ENCODE measurements at regions not wholly inside any gene's neighbourhood (a gene's known extent, or its start where the extent isn't known, plus 50 kb on each side); places are given as distances from the start of the nearest gene placed in this dataset.
"Not testable (repeated sequence)": the region's sequence is repeated elsewhere in the genome, so short reads cannot be mapped to it uniquely, and the experiment has no call there.

DNA sequence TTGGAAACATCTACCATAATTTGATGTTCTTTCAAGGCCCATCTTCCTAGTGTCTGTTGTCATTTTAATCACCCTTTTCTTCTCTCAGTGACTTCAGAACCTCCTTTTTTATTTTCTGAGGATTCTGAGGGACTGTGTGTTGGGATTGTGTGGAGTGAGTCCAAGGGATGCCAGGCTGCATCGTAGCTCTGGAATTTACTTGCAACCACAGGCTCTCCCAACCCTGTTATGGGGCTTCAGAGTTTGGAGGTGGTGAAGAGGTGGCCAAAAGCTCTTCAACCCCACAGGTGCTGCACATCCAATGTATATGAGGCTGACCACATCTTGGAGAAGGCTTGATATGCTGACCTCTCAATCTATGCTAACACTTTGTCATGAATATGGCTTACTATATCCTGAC is 79.5 kb upstream of the GPR141 start:
- H3K27me3 Mint-ChIP-seq: peaks cover 4% of the 10 kb centered on the region
- no peaks in the 10 kb centered on the region for H3K9me3 Mint-ChIP-seq
- ATAC-seq (ENCODE audit: low read depth): no peak

DNA sequence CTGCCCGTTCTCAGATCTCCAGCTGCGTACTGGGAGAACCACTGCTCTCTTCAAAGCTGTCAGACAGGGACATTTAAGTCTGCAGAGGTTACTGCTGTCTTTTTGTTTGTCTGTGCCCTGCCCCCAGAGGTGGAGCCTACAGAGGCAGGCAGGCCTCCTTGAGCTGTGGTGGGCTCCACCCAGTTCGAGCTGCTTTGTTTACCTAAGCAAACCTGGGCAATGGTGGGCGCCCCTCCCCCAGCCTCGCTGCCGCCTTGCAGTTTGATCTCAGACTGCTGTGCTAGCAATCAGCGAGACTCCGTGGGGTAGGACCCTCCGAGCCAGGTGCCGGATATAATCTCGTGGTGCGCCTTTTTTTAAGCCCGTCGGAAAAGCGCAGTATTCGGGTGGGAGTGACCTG is 66.2 kb upstream of the GPR141 start:
- not testable (repeated sequence) for H3K9me3 Mint-ChIP-seq; H3K27ac Mint-ChIP-seq; ATAC-seq (ENCODE audit: low read depth); H3K36me3 Mint-ChIP-seq; DNase-seq (ENCODE audit: low spot score in 2 of 2); H3K27me3 Mint-ChIP-seq; H3K4me3 Mint-ChIP-seq; H3K4me1 Mint-ChIP-seq

More for the DNA sequence above, 79.5 kb upstream of the GPR141 start:
- H3K4me3 Mint-ChIP-seq: no peak overlapping the region
- H3K27ac Mint-ChIP-seq: no peak overlapping the region
- no peaks in the 10 kb centered on the region for H3K4me1 Mint-ChIP-seq
- no peak for DNase-seq (ENCODE audit: low spot score in 2 of 2)
- H3K36me3 Mint-ChIP-seq: no peaks in the 10 kb centered on the region

GRCh38 chr7:37633048-37633447 is 50.5 kb upstream of the GPR141 start:
- peaks cover 6% of the 10 kb centered on the region for H3K36me3 Mint-ChIP-seq
- no peaks in the 10 kb centered on the region for H3K4me1 Mint-ChIP-seq
- H3K4me3 Mint-ChIP-seq: no peak overlapping the region
- DNase-seq (ENCODE audit: low spot score in 2 of 2) (no peak), ATAC-seq (ENCODE audit: low read depth) (no peak)
- H3K27me3 Mint-ChIP-seq: peaks cover 18% of the 10 kb centered on the region
- no peak overlapping the region for H3K27ac Mint-ChIP-seq
- H3K9me3 Mint-ChIP-seq: peaks cover 19% of the 10 kb centered on the region

All from memory B cell (primary cell).